ENCODE measurements at regions not wholly inside any gene's neighbourhood (a gene's known extent, or its start where the extent isn't known, plus 50 kb on each side); places are given as distances from the start of the nearest gene placed in this dataset.
"Not testable (repeated sequence)": the region's sequence is repeated elsewhere in the genome, so short reads cannot be mapped to it uniquely, and the experiment has no call there.

- not testable (repeated sequence) for H3K9me3 Mint-ChIP-seq; H3K4me3 Mint-ChIP-seq; ATAC-seq (ENCODE audit: low read depth); H3K4me1 Mint-ChIP-seq; DNase-seq (ENCODE audit: low spot score in 2 of 2); H3K27me3 Mint-ChIP-seq; H3K36me3 Mint-ChIP-seq; H3K27ac Mint-ChIP-seq
Measured at GRCh38 chr18:24624421-24624820, 164.0 kb downstream of the HRH4 start.

GRCh38 chr18:24627644-24628315 is 167.3 kb downstream of the HRH4 start:
- no peaks in the 10 kb centered on the region for H3K36me3 Mint-ChIP-seq
- H3K27me3 Mint-ChIP-seq = peaks cover 10% of the 10 kb centered on the region
- no peak overlapping the region for H3K4me3 Mint-ChIP-seq
- DNase-seq (ENCODE audit: low spot score in 2 of 2) (no peak), ATAC-seq (ENCODE audit: low read depth) (no peak)
- no peaks in the 10 kb centered on the region for H3K9me3 Mint-ChIP-seq
- no peaks in the 10 kb centered on the region for H3K4me1 Mint-ChIP-seq
- H3K27ac Mint-ChIP-seq = no peak overlapping the region

- Mint-ChIP-seq H3K9me3 (no peaks in the 10 kb centered on the region), H3K36me3 (no peaks in the 10 kb centered on the region), H3K4me1 (no peaks in the 10 kb centered on the region), H3K27me3 (peaks cover 12% of the 10 kb centered on the region), H3K27ac (no peak overlapping the region), H3K4me3 (no peak overlapping the region)
- DNase-seq (ENCODE audit: low spot score in 2 of 2) (no peak), ATAC-seq (ENCODE audit: low read depth) (no peak)
Measured at GRCh38 chr18:24628326-24628725, 167.9 kb downstream of the HRH4 start.

- DNase-seq (ENCODE audit: low spot score in 2 of 2) (no peak), ATAC-seq (ENCODE audit: low read depth) (no peak)
- H3K36me3 Mint-ChIP-seq = no peaks in the 10 kb centered on the region
- H3K4me3 Mint-ChIP-seq = no peak overlapping the region
- H3K9me3 Mint-ChIP-seq = no peaks in the 10 kb centered on the region
- H3K4me1 Mint-ChIP-seq = no peaks in the 10 kb centered on the region
- H3K27me3 Mint-ChIP-seq = peaks cover 13% of the 10 kb centered on the region
- no peak overlapping the region for H3K27ac Mint-ChIP-seq
Measured at GRCh38 chr18:24629921-24630320, 169.5 kb downstream of the HRH4 start.

- Mint-ChIP-seq H3K36me3 (no peaks in the 10 kb centered on the region), H3K27ac (no peak overlapping the region), H3K9me3 (no peaks in the 10 kb centered on the region), H3K4me3 (no peak overlapping the region), H3K4me1 (no peaks in the 10 kb centered on the region), H3K27me3 (peaks cover 12% of the 10 kb centered on the region)
- DNase-seq (ENCODE audit: low spot score in 2 of 2) = no peak
- no peak for ATAC-seq (ENCODE audit: low read depth)
Measured at GRCh38 chr18:24630346-24630880, 170.0 kb downstream of the HRH4 start.

- no peak overlapping the region for H3K4me3 Mint-ChIP-seq
- no peaks in the 10 kb centered on the region for H3K4me1 Mint-ChIP-seq
- no peaks in the 10 kb centered on the region for H3K9me3 Mint-ChIP-seq
- peaks cover 6% of the 10 kb centered on the region for H3K27me3 Mint-ChIP-seq
- ATAC-seq (ENCODE audit: low read depth) = no peak
- no peak overlapping the region for H3K27ac Mint-ChIP-seq
- H3K36me3 Mint-ChIP-seq = no peaks in the 10 kb centered on the region
- no peak for DNase-seq (ENCODE audit: low spot score in 2 of 2)
Measured at GRCh38 chr18:24631243-24632025, 171.0 kb downstream of the HRH4 start.

GRCh38 chr18:24632158-24632988 is 171.9 kb downstream of the HRH4 start:
- Mint-ChIP-seq H3K36me3 (no peaks in the 10 kb centered on the region), H3K4me3 (no peak overlapping the region), H3K27ac (no peak overlapping the region), H3K4me1 (no peaks in the 10 kb centered on the region), H3K9me3 (no peaks in the 10 kb centered on the region), H3K27me3 (peaks cover 8% of the 10 kb centered on the region)
- DNase-seq (ENCODE audit: low spot score in 2 of 2) = no peak
- no peak for ATAC-seq (ENCODE audit: low read depth)

- Mint-ChIP-seq H3K4me3 (no peak overlapping the region), H3K27me3 (peaks cover 7% of the 10 kb centered on the region), H3K9me3 (no peaks in the 10 kb centered on the region), H3K27ac (no peak overlapping the region), H3K4me1 (no peaks in the 10 kb centered on the region), H3K36me3 (no peaks in the 10 kb centered on the region)
- ATAC-seq (ENCODE audit: low read depth) = no peak
- no peak for DNase-seq (ENCODE audit: low spot score in 2 of 2)
Measured at GRCh38 chr18:24633121-24633520, 172.7 kb downstream of the HRH4 start.

- Mint-ChIP-seq H3K27ac (no peak overlapping the region), H3K4me3 (no peak overlapping the region), H3K27me3 (peaks cover 3% of the 10 kb centered on the region), H3K4me1 (no peaks in the 10 kb centered on the region), H3K9me3 (peaks cover 2% of the 10 kb centered on the region), H3K36me3 (no peaks in the 10 kb centered on the region)
- DNase-seq (ENCODE audit: low spot score in 2 of 2) = no peak
- no peak for ATAC-seq (ENCODE audit: low read depth)
Measured at GRCh38 chr18:24649571-24649970, 189.1 kb downstream of the HRH4 start.

GRCh38 chr18:24651434-24651833 is 191.0 kb downstream of the HRH4 start:
- Mint-ChIP-seq H3K36me3 (no peaks in the 10 kb centered on the region), H3K4me1 (no peaks in the 10 kb centered on the region), H3K27me3 (peaks cover 3% of the 10 kb centered on the region), H3K4me3 (no peak overlapping the region), H3K27ac (no peak overlapping the region), H3K9me3 (peaks cover 2% of the 10 kb centered on the region)
- ATAC-seq (ENCODE audit: low read depth) (no peak), DNase-seq (ENCODE audit: low spot score in 2 of 2) (no peak)

- DNase-seq (ENCODE audit: low spot score in 2 of 2) (no peak), ATAC-seq (ENCODE audit: low read depth) (no peak)
- Mint-ChIP-seq H3K27me3 (peaks cover 3% of the 10 kb centered on the region), H3K4me3 (no peak overlapping the region), H3K27ac (no peak overlapping the region), H3K9me3 (peaks cover 2% of the 10 kb centered on the region), H3K4me1 (peaks cover 11% of the 10 kb centered on the region), H3K36me3 (no peaks in the 10 kb centered on the region)
Measured at GRCh38 chr18:24656050-24656449, 195.6 kb downstream of the HRH4 start.

- Mint-ChIP-seq H3K4me1 (peaks cover 11% of the 10 kb centered on the region), H3K36me3 (no peaks in the 10 kb centered on the region), H3K27ac (no peak overlapping the region), H3K4me3 (no peak overlapping the region), H3K27me3 (peaks cover 3% of the 10 kb centered on the region), H3K9me3 (no peaks in the 10 kb centered on the region)
- ATAC-seq (ENCODE audit: low read depth) (no peak), DNase-seq (ENCODE audit: low spot score in 2 of 2) (no peak)
Measured at GRCh38 chr18:24656551-24657443, 196.4 kb downstream of the HRH4 start.

- no peaks in the 10 kb centered on the region for H3K36me3 Mint-ChIP-seq
- H3K27ac Mint-ChIP-seq = no peak overlapping the region
- H3K4me1 Mint-ChIP-seq = peaks cover 11% of the 10 kb centered on the region
- DNase-seq (ENCODE audit: low spot score in 2 of 2) = no peak
- H3K27me3 Mint-ChIP-seq = peaks cover 3% of the 10 kb centered on the region
- ATAC-seq (ENCODE audit: low read depth) = no peak
- no peak overlapping the region for H3K4me3 Mint-ChIP-seq
- no peaks in the 10 kb centered on the region for H3K9me3 Mint-ChIP-seq
Measured at GRCh38 chr18:24657444-24657842, 197.0 kb downstream of the HRH4 start.
